GM18909 (cell line): ENCODE measurements at regions not wholly inside any gene's neighbourhood (a gene's known extent, or its start where the extent isn't known, plus 50 kb on each side); places are given as distances from the start of the nearest gene placed in this dataset.
"Not testable (repeated sequence)": the region's sequence is repeated elsewhere in the genome, so short reads cannot be mapped to it uniquely, and the experiment has no call there.

Source experiments
- ATAC-seq: cut with Tn5 transposase; IDR thresholded peaks from one replicate; pipeline ENCODE4 v1.9.1; 2021; ENCODE audit warnings: mild to moderate bottlenecking; ENCODE audit not compliant: unreplicated experiment, poor library complexity

- no peak for ATAC-seq
Measured at GRCh38 chr5:165333623-165334022, 1828.2 kb downstream of the MAT2B start.

- ATAC-seq = no peak
Measured at GRCh38 chr5:165334201-165334600, 1828.8 kb downstream of the MAT2B start.

DNA sequence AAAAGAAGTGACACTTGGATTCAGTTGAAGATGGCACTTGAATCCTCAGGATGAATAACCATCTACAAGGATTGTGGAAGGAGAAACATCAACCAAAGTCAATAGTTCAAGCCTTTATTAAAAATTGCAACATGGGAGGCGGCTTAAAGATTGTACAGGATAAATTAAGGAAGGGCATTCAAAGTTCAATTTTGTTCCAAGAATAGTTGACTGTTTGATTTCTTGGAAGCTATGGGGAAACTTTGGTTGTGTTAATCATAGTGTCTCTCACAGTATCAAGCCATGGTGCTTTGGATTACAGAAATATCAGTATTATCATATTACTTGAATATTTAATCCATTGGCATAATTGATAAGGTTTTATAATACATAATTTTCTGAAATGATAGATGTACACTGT lies 1844.3 kb downstream of the MAT2B start:
- ATAC-seq = no peak

DNA sequence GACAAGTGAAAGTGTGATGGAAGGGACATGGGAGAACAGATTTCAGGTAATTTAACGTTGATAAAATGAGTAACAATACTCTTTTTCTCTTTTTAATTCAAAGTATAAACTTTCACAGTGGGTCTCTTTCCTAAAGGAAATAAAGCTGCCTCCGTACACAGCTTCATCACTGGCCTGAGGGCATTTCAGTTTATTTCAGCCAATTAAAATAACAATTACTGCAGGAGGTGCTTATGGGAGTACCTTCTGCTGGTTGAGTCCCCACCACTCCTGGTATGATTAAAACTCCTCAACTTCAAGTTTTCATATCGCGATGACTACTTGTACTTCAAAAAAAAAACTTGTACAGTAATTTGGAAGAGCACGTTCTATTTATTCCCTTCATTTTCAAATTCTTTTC lies 1845.9 kb downstream of the MAT2B start:
- ATAC-seq = no peak

GRCh38 chr5:165360366-165360765 lies 1854.9 kb downstream of the MAT2B start:
- no peak for ATAC-seq

DNA sequence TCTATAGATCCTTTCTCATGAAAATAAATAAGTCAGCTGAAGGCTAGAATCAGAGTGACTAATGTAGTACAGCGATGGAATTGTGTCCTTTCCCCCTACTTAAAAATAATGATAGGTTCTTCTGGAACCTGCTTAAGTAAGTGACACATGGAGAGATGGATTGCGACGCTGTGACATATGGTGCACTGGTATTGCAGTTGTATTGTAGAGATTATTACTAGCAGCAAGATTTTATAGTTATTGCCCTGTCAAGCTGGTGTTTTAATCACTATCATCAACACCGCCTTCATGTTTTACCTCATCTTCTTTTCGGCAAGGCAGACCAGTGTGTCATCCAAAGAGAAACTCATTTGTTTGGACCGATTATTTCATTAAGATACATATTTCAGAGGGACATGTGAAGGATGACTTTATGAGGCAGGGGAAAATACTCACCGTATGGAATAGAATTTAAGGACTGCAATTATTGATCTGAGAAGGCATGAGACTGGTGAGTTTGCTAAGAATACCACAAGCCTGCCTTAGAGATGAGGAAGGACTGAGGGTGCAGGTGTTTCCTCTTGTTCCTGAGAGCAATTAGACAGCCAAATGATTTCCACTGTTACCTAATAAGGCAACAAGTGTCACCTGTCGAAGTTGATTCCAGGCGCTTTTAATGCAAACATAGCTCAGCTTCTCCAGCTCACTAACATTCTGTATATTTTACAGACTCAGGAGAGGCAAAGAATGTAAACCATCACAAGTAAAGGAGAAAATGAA lies 1855.5 kb downstream of the MAT2B start:
- ATAC-seq = no peak

DNA sequence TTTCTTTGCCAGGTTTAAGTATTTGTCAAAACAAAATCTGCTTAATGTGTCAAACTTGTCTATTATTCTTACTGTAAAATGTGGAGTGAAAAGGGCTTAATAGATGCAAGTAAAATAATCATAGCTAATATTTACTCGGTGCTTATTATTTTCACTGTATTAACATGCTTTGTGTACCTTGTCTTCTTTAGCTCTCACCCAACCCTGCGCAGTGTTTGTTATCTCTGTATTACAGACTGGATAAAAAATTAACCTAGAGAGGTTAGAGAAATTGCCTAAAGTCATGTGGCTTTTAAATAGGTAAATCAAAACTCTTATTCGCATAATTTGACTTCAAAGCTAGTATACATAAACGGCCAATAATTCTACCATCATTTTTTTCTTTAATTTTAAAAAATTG lies 1864.8 kb downstream of the MAT2B start:
- ATAC-seq = no peak

DNA sequence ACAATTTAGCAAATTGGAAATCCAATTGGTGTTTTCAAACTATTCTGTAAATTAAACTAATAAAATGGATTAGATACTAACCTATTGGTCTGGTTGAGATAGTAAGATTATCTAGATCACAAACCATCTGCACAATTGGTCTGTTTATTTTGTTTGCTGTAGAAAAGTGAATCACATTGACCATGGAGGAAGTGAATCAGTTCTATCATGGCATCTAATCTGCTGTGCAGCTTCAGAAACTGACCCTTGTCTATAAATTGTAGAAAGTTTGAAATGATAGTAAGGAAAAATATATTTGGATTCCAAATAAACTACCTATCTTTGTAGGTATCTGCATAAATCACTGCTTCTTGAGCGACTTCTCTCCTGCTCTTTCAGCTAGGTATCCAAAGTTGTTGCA lies 1865.4 kb downstream of the MAT2B start:
- no peak for ATAC-seq

DNA sequence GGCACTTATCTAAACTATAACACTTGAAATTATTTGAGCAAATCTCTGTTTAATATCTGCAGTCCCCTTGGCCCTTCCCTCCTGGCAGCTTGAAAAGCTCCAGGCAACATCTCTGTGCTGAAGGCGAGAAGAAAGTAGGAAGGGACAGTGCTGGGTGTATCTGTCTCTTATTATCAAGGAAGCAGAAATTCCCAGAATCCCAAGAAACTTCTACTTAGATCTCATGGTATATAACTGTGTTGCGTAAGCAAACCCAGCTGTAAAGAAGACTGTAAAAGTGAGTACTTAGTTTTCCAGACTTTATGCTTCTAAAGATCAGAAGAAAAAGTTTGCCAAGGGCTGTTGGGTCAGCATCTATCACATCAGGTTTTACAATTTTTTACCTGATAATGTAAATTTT lies 1869.8 kb downstream of the MAT2B start:
- ATAC-seq = no peak

DNA sequence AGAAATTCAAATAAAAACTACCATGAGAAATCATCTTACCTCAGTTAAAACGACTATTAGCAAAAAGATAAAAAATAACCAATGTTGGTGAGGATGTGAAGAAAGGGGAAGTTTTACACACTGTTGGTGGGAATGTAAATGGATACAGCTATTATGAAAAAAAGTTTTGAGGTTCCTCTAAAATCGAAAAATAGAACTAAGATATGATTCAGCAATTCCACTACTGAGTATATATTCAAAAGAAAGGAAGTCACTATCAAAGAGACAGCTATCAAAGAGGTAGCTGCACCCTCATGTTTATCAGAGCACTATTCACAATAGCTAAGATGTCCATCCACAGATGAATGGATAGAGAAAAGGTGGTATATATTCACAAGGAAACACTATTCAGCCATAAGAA lies 1888.4 kb downstream of the MAT2B start:
- ATAC-seq = no peak

DNA sequence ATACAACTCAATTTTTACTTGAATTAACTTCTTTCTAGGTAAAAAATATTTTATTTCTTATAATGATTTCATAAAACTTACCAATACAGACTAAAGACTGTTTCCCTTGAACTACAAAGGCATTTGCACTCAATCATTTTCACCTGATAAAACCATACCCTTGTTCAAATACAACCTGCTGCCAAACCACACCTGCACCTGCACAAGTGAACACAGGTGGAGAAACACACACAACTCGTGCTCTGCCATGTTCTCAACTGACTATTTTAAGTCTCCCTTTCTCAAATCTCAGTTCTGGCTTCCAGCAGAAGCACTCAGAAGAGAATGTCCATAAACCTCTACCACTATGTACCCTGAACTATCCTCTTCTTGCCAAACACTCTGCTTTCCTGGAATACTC lies 1892.1 kb downstream of the MAT2B start:
- ATAC-seq = no peak

DNA sequence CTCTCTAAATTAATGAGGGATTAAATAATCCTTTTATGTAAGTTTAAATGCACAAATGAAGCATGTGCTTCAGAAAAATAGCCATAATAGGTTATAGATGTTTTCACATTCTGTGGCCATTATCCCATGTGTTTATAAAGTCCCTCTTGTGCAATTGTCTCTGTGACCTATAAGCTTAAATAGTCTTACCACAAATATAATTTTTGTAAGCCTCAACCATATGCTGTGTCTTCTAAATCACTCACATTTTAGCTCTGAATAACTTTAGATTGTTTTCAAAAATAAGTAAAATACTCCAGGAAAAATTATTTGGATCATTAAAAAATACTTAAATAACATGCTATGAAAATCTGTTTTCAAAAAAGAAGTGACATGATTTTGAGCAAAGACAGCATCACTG lies 1894.7 kb downstream of the MAT2B start:
- no peak for ATAC-seq

- ATAC-seq = no peak
Measured at GRCh38 chr5:165404917-165405316, 1899.5 kb downstream of the MAT2B start.

- no peak for ATAC-seq
Measured at GRCh38 chr5:165405340-165405739, 1899.9 kb downstream of the MAT2B start.

DNA sequence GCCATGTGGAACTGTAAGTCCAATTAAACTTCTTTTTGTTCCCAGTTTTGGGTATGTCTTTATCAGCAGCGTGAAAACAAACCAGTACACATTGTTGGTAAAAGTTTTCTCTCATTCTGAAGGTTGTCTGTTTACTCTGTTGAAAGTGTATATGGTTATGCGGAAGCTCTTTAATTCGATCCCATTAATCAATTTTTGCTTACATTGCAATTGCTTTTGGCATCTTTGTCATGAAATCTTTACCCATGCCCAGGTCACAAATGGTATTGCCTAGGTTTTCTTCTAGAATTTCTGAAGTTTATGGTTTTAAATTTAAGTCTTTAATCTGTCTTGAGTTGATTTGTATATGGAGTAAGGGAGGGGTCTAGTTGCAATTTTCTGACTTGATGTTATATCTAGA lies 1901.9 kb downstream of the MAT2B start:
- no peak for ATAC-seq

GRCh38 chr5:165410476-165410875 lies 1905.1 kb downstream of the MAT2B start:
- no peak for ATAC-seq

- not testable (repeated sequence) for ATAC-seq
Measured at GRCh38 chr5:165411532-165411931, 1906.1 kb downstream of the MAT2B start.

- ATAC-seq = no peak
Measured at GRCh38 chr5:165420493-165420892, 1915.1 kb downstream of the MAT2B start.

DNA sequence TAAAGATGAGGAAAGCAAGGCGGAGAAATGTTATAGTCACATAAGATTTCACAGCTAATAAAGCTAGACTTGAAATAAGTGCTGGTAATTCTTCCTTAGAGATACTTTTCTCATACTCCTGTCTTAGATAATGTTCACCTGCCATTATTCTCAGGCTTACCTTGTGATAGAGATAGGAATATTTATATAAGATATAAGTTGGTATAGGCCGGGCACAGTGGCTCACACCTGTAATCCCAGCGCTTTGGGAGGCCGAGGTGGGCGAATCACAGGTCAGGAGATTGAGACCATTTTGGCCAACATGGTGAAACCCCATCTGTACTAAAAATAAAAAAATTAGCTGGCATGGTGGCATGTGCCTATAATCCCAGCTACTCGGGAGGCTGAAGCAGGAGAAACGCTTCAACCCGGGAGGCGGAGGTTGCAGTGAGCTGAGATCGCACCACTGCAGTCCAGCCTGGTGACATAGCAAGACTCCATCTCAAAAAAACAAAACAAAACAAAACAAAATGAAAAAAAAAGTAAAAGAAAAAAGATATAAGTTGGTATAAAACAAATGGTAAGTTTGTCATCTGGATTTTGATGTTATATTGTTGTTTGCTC lies 1918.4 kb downstream of the MAT2B start:
- no peak for ATAC-seq

- no peak for ATAC-seq
Measured at GRCh38 chr5:165425594-165425993, 1920.2 kb downstream of the MAT2B start.

GRCh38 chr5:165448753-165449152 lies 1943.3 kb downstream of the MAT2B start:
- ATAC-seq = no peak

DNA sequence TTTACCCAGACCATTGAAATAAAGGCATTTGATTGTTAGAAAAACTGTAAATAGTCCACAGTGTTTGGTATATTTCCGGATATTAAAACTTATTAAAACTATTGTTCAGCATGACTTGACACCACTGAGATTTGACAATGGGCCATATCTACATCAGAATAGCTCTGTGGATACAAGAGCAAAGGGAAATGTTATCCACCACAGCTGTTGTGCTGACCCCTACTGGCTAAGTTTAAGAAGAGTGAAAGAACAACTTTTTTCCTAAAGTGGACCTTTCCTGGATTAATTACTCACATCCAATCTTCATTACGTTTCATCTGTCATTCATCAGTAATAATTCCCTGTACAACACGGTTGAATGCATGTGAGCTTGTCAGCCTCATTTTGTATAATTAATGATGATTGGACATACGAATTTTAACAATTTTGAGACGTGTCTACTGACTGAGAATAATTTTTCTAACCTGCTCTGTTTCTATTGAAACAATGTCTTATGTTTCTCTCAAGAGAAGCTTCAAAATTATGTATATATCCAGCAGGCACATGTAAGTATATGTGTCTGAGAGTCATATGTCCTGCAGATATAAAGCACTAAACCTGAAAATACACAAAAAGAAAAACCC lies 1952.6 kb downstream of the MAT2B start:
- no peak for ATAC-seq
